Left ventricle myocardium superior (tissue), 1 donor: ENCODE measurements at regions not wholly inside any gene's neighbourhood (a gene's known extent, or its start where the extent isn't known, plus 50 kb on each side); places are given as distances from the start of the nearest gene placed in this dataset.

Source experiments
- ATAC-seq: fragments of 200-7000 bp; cut with Tn5 transposase; one replicate; pipeline ENCODE4 v1.9.1; 2020; ENCODE audit warnings: mild to moderate bottlenecking, moderate library complexity
- DNase-seq: peaks from one replicate; pipeline ENCODE4 v3.0.0-alpha.2; 2020
- intact Hi-C: fragments of 100-400 bp; cut with micrococcal nuclease; formaldehyde crosslinking; loops from one replicate; pipeline ENCODE4 v1.11.0; 2022
- donor health status: DM: no; HTN: yes; CAD: no; lungs with severe emphysema.

GRCh38 chr1:208888376-208888775 lies 644.2 kb upstream of the PLXNA2 start:
- intact Hi-C loops, result no loop called here
- no peak for DNase-seq
- ATAC-seq, result no peak

- intact Hi-C loops, result no loop called here
- DNase-seq, result no peak
- ATAC-seq, result no peak
These were observed 648.0 kb upstream of the PLXNA2 start for GRCh38 chr1:208892147-208892546.

- no peak for ATAC-seq
- intact Hi-C loops, result no loop called here
- no peak for DNase-seq
These were observed 649.1 kb upstream of the PLXNA2 start for GRCh38 chr1:208893251-208893650.

- intact Hi-C loops, result no loop called here
- DNase-seq, result no peak
- ATAC-seq, result no peak
These were observed 651.0 kb upstream of the PLXNA2 start for GRCh38 chr1:208895181-208895580.

GRCh38 chr1:208895820-208896219 lies 651.6 kb upstream of the PLXNA2 start:
- intact Hi-C loops, result no loop called here
- ATAC-seq, result no peak
- DNase-seq, result no peak

- DNase-seq (no peak), ATAC-seq (no peak)
- intact Hi-C loops, result no loop called here
These were observed 652.6 kb upstream of the PLXNA2 start for GRCh38 chr1:208896768-208897167.

- no peak for DNase-seq
- intact Hi-C loops, result no loop called here
- ATAC-seq, result no peak
These were observed 655.3 kb upstream of the PLXNA2 start for GRCh38 chr1:208899438-208899837.

- intact Hi-C loops, result no loop called here
- DNase-seq (no peak), ATAC-seq (no peak)
These were observed 659.2 kb upstream of the PLXNA2 start for GRCh38 chr1:208903251-208903905.

- no peak for DNase-seq
- intact Hi-C loops, result no loop called here
- no peak for ATAC-seq
These were observed 663.6 kb upstream of the PLXNA2 start for GRCh38 chr1:208907790-208908189.

GRCh38 chr1:208909011-208909984 lies 665.1 kb upstream of the PLXNA2 start:
- DNase-seq (no peak), ATAC-seq (no peak)
- intact Hi-C loops, result no loop called here

GRCh38 chr1:208910161-208910560 lies 666.0 kb upstream of the PLXNA2 start:
- no peak for ATAC-seq
- DNase-seq, result no peak
- intact Hi-C loops, result no loop called here

- intact Hi-C loops, result no loop called here
These were observed 666.2 kb upstream of the CAMK1G start for GRCh38 chr1:208917281-208917680.

GRCh38 chr1:208917723-208918122 lies 665.8 kb upstream of the CAMK1G start:
- intact Hi-C loops, result no loop called here
- no peak for ATAC-seq

More at GRCh38 chr1:208917281-208917680, 666.2 kb upstream of the CAMK1G start:
- DNase-seq (no peak), ATAC-seq (no peak)

GRCh38 chr1:208918160-208918559 lies 665.4 kb upstream of the CAMK1G start:
- DNase-seq, result no peak
- ATAC-seq, result no peak
- intact Hi-C loops, result no loop called here

More at GRCh38 chr1:208917723-208918122, 665.8 kb upstream of the CAMK1G start:
- DNase-seq, result no peak

- intact Hi-C loops, result no loop called here
- no peak for ATAC-seq
These were observed 664.1 kb upstream of the CAMK1G start for GRCh38 chr1:208919371-208919770.

GRCh38 chr1:208921259-208921658 lies 662.3 kb upstream of the CAMK1G start:
- DNase-seq (no peak), ATAC-seq (no peak)
- intact Hi-C loops, result no loop called here

More at GRCh38 chr1:208919371-208919770, 664.1 kb upstream of the CAMK1G start:
- no peak for DNase-seq

- ATAC-seq (no peak), DNase-seq (no peak)
- intact Hi-C loops, result no loop called here
These were observed 660.1 kb upstream of the CAMK1G start for GRCh38 chr1:208923456-208923855.

- DNase-seq (no peak), ATAC-seq (no peak)
- intact Hi-C loops, result no loop called here
These were observed 659.4 kb upstream of the CAMK1G start for GRCh38 chr1:208923946-208924720.

GRCh38 chr1:208924928-208925327 lies 658.6 kb upstream of the CAMK1G start:
- intact Hi-C loops, result no loop called here
- ATAC-seq (no peak), DNase-seq (no peak)
